ENCODE measurements at regions not wholly inside any gene's neighbourhood (a gene's known extent, or its start where the extent isn't known, plus 50 kb on each side); places are given as distances from the start of the nearest gene placed in this dataset.
"Not testable (repeated sequence)": the region's sequence is repeated elsewhere in the genome, so short reads cannot be mapped to it uniquely, and the experiment has no call there.

DNA sequence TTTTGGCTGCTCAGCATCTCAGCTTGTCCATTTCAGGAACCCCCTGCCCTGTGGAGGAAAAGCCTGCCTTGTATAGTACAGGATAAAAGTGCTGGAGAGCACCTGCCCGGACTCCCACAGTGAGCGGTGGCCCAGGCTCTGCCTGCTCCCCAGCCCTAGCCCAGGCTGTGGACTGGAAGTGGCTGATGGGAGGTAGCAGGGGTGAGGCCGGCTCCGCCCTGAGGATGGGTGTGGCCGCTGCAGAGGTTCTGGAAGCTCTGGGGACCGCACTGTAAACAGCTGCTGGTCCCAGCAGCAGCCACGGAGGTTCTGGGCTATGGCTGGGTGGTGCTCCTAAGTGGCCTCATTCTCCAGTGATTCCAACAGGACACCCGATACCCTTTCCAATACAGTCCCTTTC, 56.6 kb upstream of the HELT start:
- H3K9me3 ChIP-seq (ENCODE audit: control insufficient read depth in 2 of 2, low read length in 2 of 2): no peaks in the 10 kb centered on the region
- no peak overlapping the region for H3K27ac ChIP-seq (ENCODE audit: low read depth in 2 of 2, low read length in 2 of 2)
- no peaks in the 10 kb centered on the region for H3K36me3 ChIP-seq (ENCODE audit: control insufficient read depth in 2 of 2, insufficient read depth in 2 of 2, low read length in 2 of 2)
- H3K27me3 ChIP-seq (ENCODE audit: control insufficient read depth in 2 of 2, insufficient read depth in 2 of 2, low read length in 2 of 2): no peaks in the 10 kb centered on the region
- H3K4me3 ChIP-seq (ENCODE audit: low read length in 2 of 2): no peak overlapping the region
- H3K4me1 ChIP-seq (ENCODE audit: control insufficient read depth in 2 of 2, insufficient read depth in 2 of 2, low read length in 2 of 2): no peaks in the 10 kb centered on the region
- no peak overlapping the region for H3K9ac ChIP-seq (ENCODE audit: low read depth in 1 of 2, low read length in 2 of 2)

DNA sequence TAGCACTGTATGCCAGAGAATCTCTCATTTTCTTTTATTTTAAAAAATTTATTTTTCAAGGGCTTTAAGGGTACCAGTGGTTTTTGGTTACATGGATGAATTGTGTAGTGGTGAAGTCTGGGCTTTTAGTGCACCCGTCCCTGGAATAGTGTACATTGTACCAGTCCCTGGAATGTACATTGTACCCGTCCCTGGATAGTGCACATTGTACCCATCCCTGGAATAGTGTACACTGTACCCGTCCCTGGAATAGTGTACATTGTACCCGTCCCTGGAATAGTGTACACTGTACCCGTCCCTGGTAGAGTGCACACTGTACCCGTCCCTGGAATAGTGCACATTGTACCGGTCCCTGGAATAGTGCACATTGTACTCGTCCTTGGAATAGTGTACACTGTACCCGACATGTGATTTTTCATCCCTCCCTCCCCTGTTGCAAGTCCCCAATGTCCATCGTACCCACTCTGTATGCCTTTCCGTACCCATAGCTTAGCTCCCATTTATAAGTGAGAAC, 56.1 kb upstream of the HELT start:
- Histone ChIP-seq H3K9me3 (ENCODE audit: control insufficient read depth in 2 of 2, low read length in 2 of 2) (no peaks in the 10 kb centered on the region), H3K4me1 (ENCODE audit: control insufficient read depth in 2 of 2, insufficient read depth in 2 of 2, low read length in 2 of 2) (no peaks in the 10 kb centered on the region)

DNA sequence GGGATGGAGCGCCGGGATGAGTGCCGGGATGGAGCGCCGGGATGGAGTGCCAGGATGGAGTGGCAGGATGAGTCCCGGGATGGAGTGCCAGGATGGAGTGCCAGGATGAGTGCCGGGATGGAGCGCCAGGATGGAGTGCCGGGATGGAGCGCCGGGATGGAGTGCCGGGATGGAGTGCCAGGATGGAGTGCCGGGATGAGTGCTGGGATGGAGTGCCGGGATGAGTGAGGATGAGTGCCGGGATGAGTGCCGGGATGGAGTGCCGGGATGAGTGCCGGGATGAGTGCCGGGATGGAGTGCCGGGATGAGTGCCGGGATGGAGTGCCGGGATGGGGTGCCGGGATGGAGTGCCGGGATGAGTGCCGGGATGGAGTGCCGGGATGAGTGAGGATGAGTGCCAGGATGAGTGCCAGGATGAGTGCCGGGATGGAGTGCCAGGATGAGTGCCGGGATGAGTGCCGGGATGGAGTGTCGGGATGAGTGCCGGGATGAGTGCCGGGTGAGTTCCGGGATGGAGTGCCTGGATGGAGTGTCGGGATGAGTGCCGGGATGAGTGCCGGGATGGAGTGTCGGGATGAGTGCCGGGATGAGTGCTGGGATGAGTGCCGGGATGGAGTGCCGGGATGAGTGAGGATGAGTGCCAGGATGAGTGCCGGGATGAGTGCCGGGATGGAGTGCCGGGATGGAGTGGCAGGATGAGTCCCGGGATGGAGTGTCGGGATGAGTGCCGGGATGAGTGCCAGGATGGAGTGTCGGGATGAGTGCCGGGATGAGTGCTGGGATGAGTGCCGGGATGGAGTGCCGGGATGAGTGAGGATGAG, 52.9 kb upstream of the HELT start:
- H3K4me1 ChIP-seq (ENCODE audit: control insufficient read depth in 2 of 2, insufficient read depth in 2 of 2, low read length in 2 of 2); H3K27ac ChIP-seq (ENCODE audit: low read depth in 2 of 2, low read length in 2 of 2); H3K9ac ChIP-seq (ENCODE audit: low read depth in 1 of 2, low read length in 2 of 2); H3K27me3 ChIP-seq (ENCODE audit: control insufficient read depth in 2 of 2, insufficient read depth in 2 of 2, low read length in 2 of 2); H3K4me3 ChIP-seq (ENCODE audit: low read length in 2 of 2); H3K36me3 ChIP-seq (ENCODE audit: control insufficient read depth in 2 of 2, insufficient read depth in 2 of 2, low read length in 2 of 2); H3K9me3 ChIP-seq (ENCODE audit: control insufficient read depth in 2 of 2, low read length in 2 of 2): not testable (repeated sequence)

More for the DNA sequence above, 56.1 kb upstream of the HELT start:
- H3K27me3 ChIP-seq (ENCODE audit: control insufficient read depth in 2 of 2, insufficient read depth in 2 of 2, low read length in 2 of 2): no peaks in the 10 kb centered on the region
- no peaks in the 10 kb centered on the region for H3K36me3 ChIP-seq (ENCODE audit: control insufficient read depth in 2 of 2, insufficient read depth in 2 of 2, low read length in 2 of 2)
- no peak overlapping the region for H3K27ac ChIP-seq (ENCODE audit: low read depth in 2 of 2, low read length in 2 of 2)
- H3K9ac ChIP-seq (ENCODE audit: low read depth in 1 of 2, low read length in 2 of 2): no peak overlapping the region
- H3K4me3 ChIP-seq (ENCODE audit: low read length in 2 of 2): no peak overlapping the region

DNA sequence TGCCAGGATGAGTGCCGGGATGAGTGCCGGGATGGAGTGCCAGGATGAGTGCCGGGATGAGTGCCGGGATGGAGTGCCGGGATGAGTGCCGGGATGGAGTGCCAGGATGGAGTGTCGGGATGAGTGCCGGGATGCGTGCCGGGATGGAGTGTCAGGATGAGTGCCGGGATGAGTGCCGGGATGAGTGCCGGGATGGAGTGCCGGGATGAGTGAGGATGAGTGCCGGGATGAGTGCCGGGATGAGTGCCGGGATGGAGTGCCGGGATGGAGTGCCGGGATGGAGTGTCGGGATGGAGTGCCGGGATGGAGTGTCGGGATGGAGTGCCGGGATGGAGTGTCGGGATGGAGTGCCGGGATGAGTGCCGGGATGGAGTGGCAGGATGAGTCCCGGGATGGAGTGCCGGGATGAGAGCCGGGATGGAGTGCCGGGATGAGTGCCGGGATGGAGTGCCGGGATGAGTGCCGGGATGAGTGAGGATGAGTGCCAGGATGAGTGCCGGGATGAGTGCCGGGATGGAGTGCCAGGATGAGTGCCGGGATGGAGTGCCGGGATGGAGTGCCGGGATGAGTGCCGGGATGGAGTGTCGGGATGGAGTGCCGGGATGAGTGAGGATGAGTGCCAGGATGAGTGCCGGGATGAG, 52.1 kb upstream of the HELT start:
- not testable (repeated sequence) for H3K4me3 ChIP-seq (ENCODE audit: low read length in 2 of 2); H3K36me3 ChIP-seq (ENCODE audit: control insufficient read depth in 2 of 2, insufficient read depth in 2 of 2, low read length in 2 of 2); H3K4me1 ChIP-seq (ENCODE audit: control insufficient read depth in 2 of 2, insufficient read depth in 2 of 2, low read length in 2 of 2); H3K9me3 ChIP-seq (ENCODE audit: control insufficient read depth in 2 of 2, low read length in 2 of 2); H3K9ac ChIP-seq (ENCODE audit: low read depth in 1 of 2, low read length in 2 of 2); H3K27ac ChIP-seq (ENCODE audit: low read depth in 2 of 2, low read length in 2 of 2); H3K27me3 ChIP-seq (ENCODE audit: control insufficient read depth in 2 of 2, insufficient read depth in 2 of 2, low read length in 2 of 2)

DNA sequence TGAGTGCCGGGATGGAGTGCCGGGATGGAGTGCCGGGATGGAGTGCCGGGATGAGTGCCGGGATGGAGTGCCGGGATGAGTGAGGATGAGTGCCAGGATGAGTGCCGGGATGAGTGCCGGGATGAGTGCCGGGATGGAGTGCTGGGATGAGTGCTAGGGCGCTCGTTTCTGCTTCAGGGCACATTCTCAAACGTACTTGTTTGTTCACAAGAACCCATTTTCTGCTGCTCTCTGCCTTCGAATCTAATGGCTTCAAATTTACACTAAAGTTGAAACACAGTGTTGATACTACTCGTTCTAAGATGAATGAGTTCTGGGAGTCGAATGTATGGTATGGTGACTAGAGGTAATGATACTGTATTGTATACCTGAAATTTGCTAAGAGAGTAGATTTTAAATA, 50.6 kb upstream of the HELT start:
- H3K4me3 ChIP-seq (ENCODE audit: low read length in 2 of 2); H3K9me3 ChIP-seq (ENCODE audit: control insufficient read depth in 2 of 2, low read length in 2 of 2); H3K27ac ChIP-seq (ENCODE audit: low read depth in 2 of 2, low read length in 2 of 2); H3K27me3 ChIP-seq (ENCODE audit: control insufficient read depth in 2 of 2, insufficient read depth in 2 of 2, low read length in 2 of 2); H3K4me1 ChIP-seq (ENCODE audit: control insufficient read depth in 2 of 2, insufficient read depth in 2 of 2, low read length in 2 of 2); H3K9ac ChIP-seq (ENCODE audit: low read depth in 1 of 2, low read length in 2 of 2); H3K36me3 ChIP-seq (ENCODE audit: control insufficient read depth in 2 of 2, insufficient read depth in 2 of 2, low read length in 2 of 2): not testable (repeated sequence)

DNA sequence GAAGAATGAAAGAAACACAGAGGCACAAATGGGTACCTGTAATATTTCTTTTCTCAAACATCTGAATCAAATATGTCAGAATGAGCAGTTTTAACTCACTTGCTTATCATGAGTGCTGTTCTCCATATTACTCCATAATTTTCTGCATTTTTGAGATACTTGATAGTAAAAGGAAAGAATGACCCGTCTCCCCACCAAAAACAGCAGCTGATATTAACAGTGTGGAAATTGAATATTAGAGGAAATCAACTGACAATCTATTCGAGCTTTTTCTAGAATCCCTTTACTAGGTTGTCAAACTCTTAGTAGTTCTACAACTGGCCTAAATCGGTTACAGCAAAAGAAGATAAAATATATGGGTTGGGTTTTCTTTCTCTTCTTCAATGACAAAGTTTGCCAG, 49.9 kb upstream of the HELT start:
- H3K4me3 ChIP-seq (ENCODE audit: low read length in 2 of 2): no peak overlapping the region
- no peaks in the 10 kb centered on the region for H3K36me3 ChIP-seq (ENCODE audit: control insufficient read depth in 2 of 2, insufficient read depth in 2 of 2, low read length in 2 of 2)

More for the DNA sequence above, 49.9 kb upstream of the HELT start:
- Histone ChIP-seq H3K27ac (ENCODE audit: low read depth in 2 of 2, low read length in 2 of 2) (no peak overlapping the region), H3K9me3 (ENCODE audit: control insufficient read depth in 2 of 2, low read length in 2 of 2) (no peaks in the 10 kb centered on the region), H3K4me1 (ENCODE audit: control insufficient read depth in 2 of 2, insufficient read depth in 2 of 2, low read length in 2 of 2) (peaks cover 9 to 10% of the 10 kb centered on the region in 2 donors), H3K27me3 (ENCODE audit: control insufficient read depth in 2 of 2, insufficient read depth in 2 of 2, low read length in 2 of 2) (no peaks in the 10 kb centered on the region), H3K9ac (ENCODE audit: low read depth in 1 of 2, low read length in 2 of 2) (no peak overlapping the region)
